ENCODE measurements at regions not wholly inside any gene's neighbourhood (a gene's known extent, or its start where the extent isn't known, plus 50 kb on each side); places are given as distances from the start of the nearest gene placed in this dataset.

GRCh38 chr2:220985561-220985960 is 586.5 kb downstream of the EPHA4 start:
- in situ Hi-C loops (cut with HindIII; ENCODE audit: low pct_unique_long_range_greater_than_20kb, low sequenced_read_pairs), result no loop called here
- TF ChIP-seq JUND (IDR thresholded peaks at IDR 0.05; ENCODE audit: low read depth), result no peak
- DNase-seq (ENCODE audit: low read depth in 1 of 2, low spot score in 1 of 2), result no peak

- in situ Hi-C loops (cut with HindIII; ENCODE audit: low pct_unique_long_range_greater_than_20kb, low sequenced_read_pairs), result no loop called here
- no peak for DNase-seq (ENCODE audit: low read depth in 1 of 2, low spot score in 1 of 2)
- no peak for TF ChIP-seq JUND (IDR thresholded peaks at IDR 0.05; ENCODE audit: low read depth)
Measured at GRCh38 chr2:220987839-220988238, 584.3 kb downstream of the EPHA4 start.

- in situ Hi-C loops (cut with HindIII; ENCODE audit: low pct_unique_long_range_greater_than_20kb, low sequenced_read_pairs), result no loop called here
Measured at GRCh38 chr2:220991972-220992371, 580.1 kb downstream of the EPHA4 start.

GRCh38 chr2:220994846-220995245 is 577.3 kb downstream of the EPHA4 start:
- TF ChIP-seq JUND (IDR thresholded peaks at IDR 0.05; ENCODE audit: low read depth), result no peak
- in situ Hi-C loops (cut with HindIII; ENCODE audit: low pct_unique_long_range_greater_than_20kb, low sequenced_read_pairs), result no loop called here
- no peak for DNase-seq (ENCODE audit: low read depth in 1 of 2, low spot score in 1 of 2)

More at GRCh38 chr2:220991972-220992371, 580.1 kb downstream of the EPHA4 start:
- no peak for TF ChIP-seq JUND (IDR thresholded peaks at IDR 0.05; ENCODE audit: low read depth)
- DNase-seq (ENCODE audit: low read depth in 1 of 2, low spot score in 1 of 2), result no peak

GRCh38 chr2:220995581-220995980 is 576.5 kb downstream of the EPHA4 start:
- no peak for DNase-seq (ENCODE audit: low read depth in 1 of 2, low spot score in 1 of 2)
- no peak for TF ChIP-seq JUND (IDR thresholded peaks at IDR 0.05; ENCODE audit: low read depth)
- in situ Hi-C loops (cut with HindIII; ENCODE audit: low pct_unique_long_range_greater_than_20kb, low sequenced_read_pairs), result no loop called here

- in situ Hi-C loops (cut with HindIII; ENCODE audit: low pct_unique_long_range_greater_than_20kb, low sequenced_read_pairs), result no loop called here
- no peak for DNase-seq (ENCODE audit: low read depth in 1 of 2, low spot score in 1 of 2)
- no peak for TF ChIP-seq JUND (IDR thresholded peaks at IDR 0.05; ENCODE audit: low read depth)
Measured at GRCh38 chr2:220998156-220998555, 573.9 kb downstream of the EPHA4 start.

GRCh38 chr2:220999356-220999755 is 572.7 kb downstream of the EPHA4 start:
- no peak for TF ChIP-seq JUND (IDR thresholded peaks at IDR 0.05; ENCODE audit: low read depth)
- in situ Hi-C loops (cut with HindIII; ENCODE audit: low pct_unique_long_range_greater_than_20kb, low sequenced_read_pairs), result no loop called here
- DNase-seq (ENCODE audit: low read depth in 1 of 2, low spot score in 1 of 2), result no peak

GRCh38 chr2:221001381-221001801 is 570.7 kb downstream of the EPHA4 start:
- no peak for TF ChIP-seq JUND (IDR thresholded peaks at IDR 0.05; ENCODE audit: low read depth)
- DNase-seq (ENCODE audit: low read depth in 1 of 2, low spot score in 1 of 2), result no peak
- in situ Hi-C loops (cut with HindIII; ENCODE audit: low pct_unique_long_range_greater_than_20kb, low sequenced_read_pairs), result no loop called here

GRCh38 chr2:221002101-221002685 is 569.9 kb downstream of the EPHA4 start:
- no peak for TF ChIP-seq JUND (IDR thresholded peaks at IDR 0.05; ENCODE audit: low read depth)
- DNase-seq (ENCODE audit: low read depth in 1 of 2, low spot score in 1 of 2), result no peak
- in situ Hi-C loops (cut with HindIII; ENCODE audit: low pct_unique_long_range_greater_than_20kb, low sequenced_read_pairs), result no loop called here

- no peak for TF ChIP-seq JUND (IDR thresholded peaks at IDR 0.05; ENCODE audit: low read depth)
- in situ Hi-C loops (cut with HindIII; ENCODE audit: low pct_unique_long_range_greater_than_20kb, low sequenced_read_pairs), result no loop called here
- no peak for DNase-seq (ENCODE audit: low read depth in 1 of 2, low spot score in 1 of 2)
Measured at GRCh38 chr2:221005338-221005737, 566.8 kb downstream of the EPHA4 start.

GRCh38 chr2:221006084-221006483 is 566.0 kb downstream of the EPHA4 start:
- DNase-seq (ENCODE audit: low read depth in 1 of 2, low spot score in 1 of 2), result no peak
- no peak for TF ChIP-seq JUND (IDR thresholded peaks at IDR 0.05; ENCODE audit: low read depth)
- in situ Hi-C loops (cut with HindIII; ENCODE audit: low pct_unique_long_range_greater_than_20kb, low sequenced_read_pairs), result no loop called here

- in situ Hi-C loops (cut with HindIII; ENCODE audit: low pct_unique_long_range_greater_than_20kb, low sequenced_read_pairs), result no loop called here
- no peak for DNase-seq (ENCODE audit: low read depth in 1 of 2, low spot score in 1 of 2)
- TF ChIP-seq JUND (IDR thresholded peaks at IDR 0.05; ENCODE audit: low read depth), result no peak
Measured at GRCh38 chr2:221016551-221016950, 555.6 kb downstream of the EPHA4 start.

GRCh38 chr2:221018262-221018661 is 553.8 kb downstream of the EPHA4 start:
- no peak for DNase-seq (ENCODE audit: low read depth in 1 of 2, low spot score in 1 of 2)
- no peak for TF ChIP-seq JUND (IDR thresholded peaks at IDR 0.05; ENCODE audit: low read depth)
- in situ Hi-C loops (cut with HindIII; ENCODE audit: low pct_unique_long_range_greater_than_20kb, low sequenced_read_pairs), result no loop called here

GRCh38 chr2:221019668-221020067 is 552.4 kb downstream of the EPHA4 start:
- TF ChIP-seq JUND (IDR thresholded peaks at IDR 0.05; ENCODE audit: low read depth), result no peak
- in situ Hi-C loops (cut with HindIII; ENCODE audit: low pct_unique_long_range_greater_than_20kb, low sequenced_read_pairs), result no loop called here
- no peak for DNase-seq (ENCODE audit: low read depth in 1 of 2, low spot score in 1 of 2)

All from T47D (cell line).